Fibroblast of villous mesenchyme (primary cell): ENCODE measurements at regions not wholly inside any gene's neighbourhood (a gene's known extent, or its start where the extent isn't known, plus 50 kb on each side); places are given as distances from the start of the nearest gene placed in this dataset.
"Not testable (repeated sequence)": the region's sequence is repeated elsewhere in the genome, so short reads cannot be mapped to it uniquely, and the experiment has no call there.

Experiments used
- DNase-seq: peaks from one replicate; pipeline ENCODE4 v3.0.0-alpha.2; 2010; ENCODE audit warnings: low read depth
- H3K4me3 ChIP-seq: 2 replicates; pipeline ENCODE4 v1.5.1; 2011; ENCODE audit warnings: low read depth, mild to moderate bottlenecking, low read length
- TF ChIP-seq, protein P1 (sequence below): IDR thresholded peaks from 2 replicates; pipeline ENCODE4 v1.5.1; 2012; ENCODE audit warnings: low read depth, mild to moderate bottlenecking, low read length; ENCODE audit not compliant: insufficient read depth

DNA sequence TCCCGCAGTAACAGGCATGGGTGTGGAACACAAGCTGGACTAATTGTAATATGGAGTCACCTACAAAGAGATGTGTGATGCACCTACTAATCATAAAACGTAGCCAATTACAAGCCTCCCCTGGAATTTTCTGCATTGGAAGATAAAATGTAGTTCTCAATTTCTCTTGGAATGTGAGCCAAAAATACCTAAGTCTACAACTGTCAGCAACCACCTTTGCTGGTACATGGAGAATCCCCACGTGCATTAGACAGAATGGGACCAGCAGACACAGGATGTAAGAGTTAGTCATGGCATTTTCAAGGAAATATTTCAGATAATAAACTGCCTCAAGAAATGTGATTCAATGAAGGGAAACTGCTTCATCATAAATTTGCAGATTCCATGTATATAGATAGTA, 85.6 kb upstream of the DCC start:
- DNase-seq = no peak
- TF ChIP-seq, protein P1, sequence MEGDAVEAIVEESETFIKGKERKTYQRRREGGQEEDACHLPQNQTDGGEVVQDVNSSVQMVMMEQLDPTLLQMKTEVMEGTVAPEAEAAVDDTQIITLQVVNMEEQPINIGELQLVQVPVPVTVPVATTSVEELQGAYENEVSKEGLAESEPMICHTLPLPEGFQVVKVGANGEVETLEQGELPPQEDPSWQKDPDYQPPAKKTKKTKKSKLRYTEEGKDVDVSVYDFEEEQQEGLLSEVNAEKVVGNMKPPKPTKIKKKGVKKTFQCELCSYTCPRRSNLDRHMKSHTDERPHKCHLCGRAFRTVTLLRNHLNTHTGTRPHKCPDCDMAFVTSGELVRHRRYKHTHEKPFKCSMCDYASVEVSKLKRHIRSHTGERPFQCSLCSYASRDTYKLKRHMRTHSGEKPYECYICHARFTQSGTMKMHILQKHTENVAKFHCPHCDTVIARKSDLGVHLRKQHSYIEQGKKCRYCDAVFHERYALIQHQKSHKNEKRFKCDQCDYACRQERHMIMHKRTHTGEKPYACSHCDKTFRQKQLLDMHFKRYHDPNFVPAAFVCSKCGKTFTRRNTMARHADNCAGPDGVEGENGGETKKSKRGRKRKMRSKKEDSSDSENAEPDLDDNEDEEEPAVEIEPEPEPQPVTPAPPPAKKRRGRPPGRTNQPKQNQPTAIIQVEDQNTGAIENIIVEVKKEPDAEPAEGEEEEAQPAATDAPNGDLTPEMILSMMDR = no peak
- H3K4me3 ChIP-seq = no peak overlapping the region

DNA sequence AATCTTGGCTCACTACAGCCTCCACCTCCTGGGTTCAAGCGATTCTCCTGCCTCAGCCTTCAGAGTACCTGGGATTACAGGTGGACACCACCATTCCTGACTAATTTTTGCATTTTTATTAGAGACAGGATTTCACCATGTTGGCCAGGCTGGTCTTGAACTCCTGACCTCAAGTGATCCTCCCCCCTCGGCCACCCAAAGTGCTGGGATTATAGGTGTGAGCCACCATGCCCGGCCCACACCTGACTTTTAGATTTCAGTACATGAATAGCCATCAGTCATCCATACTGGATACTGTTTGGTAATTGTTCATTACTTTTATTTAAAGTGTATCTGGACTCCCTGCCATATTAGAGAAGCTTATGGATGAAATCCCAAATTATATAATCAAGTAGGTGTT, 82.6 kb upstream of the DCC start:
- not testable (repeated sequence) for H3K4me3 ChIP-seq, DNase-seq

DNA sequence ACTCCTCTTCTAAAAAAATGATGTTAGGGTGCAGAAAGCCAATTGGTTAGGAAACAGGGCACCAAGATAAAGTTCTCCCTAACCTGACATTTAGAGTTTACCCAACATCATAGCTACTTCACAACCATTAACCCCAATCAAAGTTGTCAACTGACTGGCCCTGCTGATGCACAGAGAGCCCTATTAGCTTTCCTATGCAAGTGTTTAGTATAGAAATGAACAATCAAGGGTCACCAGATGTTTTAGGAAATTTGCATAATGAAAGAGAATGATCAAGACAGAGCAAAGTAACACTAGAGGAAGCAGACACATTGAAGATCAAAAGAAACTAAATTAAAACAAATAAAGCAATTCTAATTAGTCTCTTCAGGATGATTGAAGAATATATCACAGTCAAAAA, 64.2 kb upstream of the DCC start:
- DNase-seq = no peak
- TF ChIP-seq, protein P1 = no peak
- no peak overlapping the region for H3K4me3 ChIP-seq

- TF ChIP-seq, protein P1 = no peak
- no peak overlapping the region for H3K4me3 ChIP-seq
- no peak for DNase-seq
Observed at GRCh38 chr18:52277785-52278184, 62.2 kb upstream of the DCC start.

GRCh38 chr18:52278191-52278590, 61.8 kb upstream of the DCC start:
- no peak overlapping the region for H3K4me3 ChIP-seq
- TF ChIP-seq, protein P1 = no peak
- no peak for DNase-seq

- TF ChIP-seq, protein P1 = no peak
- no peak overlapping the region for H3K4me3 ChIP-seq
- DNase-seq = no peak
Observed at GRCh38 chr18:52280702-52281101, 59.3 kb upstream of the DCC start.

GRCh38 chr18:52283927-52284326, 56.1 kb upstream of the DCC start:
- H3K4me3 ChIP-seq = no peak overlapping the region
- TF ChIP-seq, protein P1 = no peak
- no peak for DNase-seq

- DNase-seq = no peak
- TF ChIP-seq, protein P1 = no peak
- no peak overlapping the region for H3K4me3 ChIP-seq
Observed at GRCh38 chr18:52286675-52287074, 53.3 kb upstream of the DCC start.
